Activated naive CD8-positive, alpha-beta T cell treated with anti-CD3 and anti-CD28 coated beads, Interleukin-2, amount 50 U/mL, for 16 hours (primary cell): ENCODE measurements at regions not wholly inside any gene's neighbourhood (a gene's known extent, or its start where the extent isn't known, plus 50 kb on each side); places are given as distances from the start of the nearest gene placed in this dataset.
"Not testable (repeated sequence)": the region's sequence is repeated elsewhere in the genome, so short reads cannot be mapped to it uniquely, and the experiment has no call there.

Experiments used
- DNase-seq: peaks from one replicate; pipeline ENCODE4 v3.0.0-alpha.2; 2020; ENCODE audit warnings: low read depth, low spot score

- DNase-seq, result not testable (repeated sequence)
Observed at GRCh38 chr4:82301390-82301789, 72.4 kb downstream of the HNRNPD start.

DNA sequence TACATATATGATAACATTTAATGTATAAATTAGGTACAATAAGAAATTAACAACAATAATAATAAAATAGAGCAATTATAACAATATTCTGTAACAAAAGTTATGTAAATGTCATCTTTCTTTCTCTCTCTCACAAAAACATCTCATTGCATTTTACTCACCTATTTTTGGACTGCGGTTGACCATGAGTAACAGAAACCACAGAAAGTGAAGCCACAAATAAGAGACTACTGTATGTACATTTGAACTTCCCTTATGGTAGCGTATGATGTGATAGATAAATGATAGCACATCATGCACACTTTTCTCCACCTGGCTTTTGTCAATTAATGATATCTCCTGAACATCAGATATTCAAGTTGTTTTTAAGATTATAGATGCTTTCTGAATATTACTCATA lies 80.5 kb downstream of the HNRNPD start:
- DNase-seq, result no peak

- DNase-seq, result no peak
Observed at GRCh38 chr4:82287720-82288119, 86.1 kb downstream of the HNRNPD start.

DNA sequence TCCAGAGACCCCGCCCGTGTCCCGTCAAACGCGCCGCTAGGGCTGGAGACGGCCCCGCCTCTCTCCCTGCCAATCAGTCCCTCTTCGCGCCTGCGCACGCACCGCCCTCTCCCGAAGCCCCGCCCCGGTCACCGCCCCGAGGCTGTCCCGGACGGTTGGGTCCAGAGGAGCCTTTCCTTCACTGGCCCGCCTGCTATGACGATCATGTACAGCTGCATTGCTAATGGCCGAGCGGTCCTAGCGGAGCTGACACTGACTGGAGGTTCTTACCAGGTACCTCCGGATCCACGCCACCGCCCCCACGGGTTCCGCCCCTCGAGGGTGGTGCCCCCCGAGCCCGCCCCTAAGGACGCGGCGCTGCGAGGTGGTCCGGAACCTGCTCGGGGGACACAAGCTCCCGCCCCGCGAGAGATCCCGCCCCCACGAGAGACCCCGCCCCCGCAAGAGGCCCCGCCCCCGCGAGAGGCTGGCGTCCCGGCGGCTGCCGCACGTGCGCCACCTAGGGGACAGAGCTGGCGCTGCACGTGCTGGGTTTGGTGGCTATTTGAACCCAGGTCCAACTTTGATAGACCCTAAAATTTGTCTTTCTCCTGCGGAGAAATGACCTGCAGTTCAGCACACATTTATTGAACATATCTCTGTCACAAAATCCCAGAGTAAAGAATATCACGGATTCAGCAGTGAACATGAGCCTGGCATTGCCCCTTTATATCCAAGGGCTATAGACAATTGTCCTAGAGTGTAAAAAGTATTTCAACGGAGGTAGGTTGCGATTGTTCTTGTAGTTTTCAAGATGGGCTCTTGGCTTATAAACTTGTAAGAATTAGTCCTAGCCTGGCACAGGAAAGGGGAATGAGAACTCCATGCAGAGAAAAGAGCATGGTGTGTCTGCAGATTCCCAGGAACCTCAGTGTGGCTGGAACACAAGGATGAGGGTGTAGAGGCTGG lies 88.7 kb downstream of the HNRNPD start:
- DNase-seq, result peak; percentile 98

DNA sequence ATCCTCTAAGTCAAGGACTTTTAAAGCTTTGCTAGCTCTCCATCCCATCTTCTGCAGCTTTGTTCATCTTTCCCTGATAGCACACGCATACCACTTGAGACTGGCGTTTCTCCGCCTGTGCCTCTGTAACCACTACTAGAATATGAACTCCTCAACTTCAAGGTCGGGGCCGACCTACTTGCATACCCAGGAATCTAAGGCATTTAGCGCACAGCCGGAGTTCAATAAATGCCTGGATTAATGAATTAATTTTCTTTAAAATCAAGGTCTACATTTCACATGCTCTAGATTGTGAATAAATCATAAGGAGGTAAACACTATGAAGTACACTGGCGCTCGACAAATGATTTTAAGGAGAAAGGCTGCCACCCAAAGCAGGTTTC lies 89.3 kb downstream of the HNRNPD start:
- no peak for DNase-seq

DNA sequence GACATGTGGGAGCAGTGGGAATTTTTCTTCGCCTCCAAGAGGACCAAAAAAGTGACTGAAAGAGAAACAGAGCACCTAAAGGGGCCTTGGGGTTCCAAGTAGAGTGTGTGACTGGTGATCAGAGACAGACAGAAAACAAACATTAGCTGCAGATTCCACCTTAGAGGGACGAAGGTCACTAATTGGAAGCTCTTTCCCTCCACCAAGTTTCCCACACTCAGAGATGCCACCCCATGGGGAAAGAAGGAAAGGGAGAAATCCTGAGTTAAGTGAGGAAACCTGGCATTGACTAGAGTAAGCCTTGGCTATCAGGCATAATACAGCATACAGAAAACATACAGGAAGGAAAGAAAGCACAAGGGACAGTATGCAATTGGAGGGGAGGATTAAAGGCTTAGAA lies 90.9 kb downstream of the HNRNPD start:
- DNase-seq, result no peak

- DNase-seq, result not testable (repeated sequence)
Observed at GRCh38 chr4:82279550-82279949, 94.2 kb downstream of the HNRNPD start.

DNA sequence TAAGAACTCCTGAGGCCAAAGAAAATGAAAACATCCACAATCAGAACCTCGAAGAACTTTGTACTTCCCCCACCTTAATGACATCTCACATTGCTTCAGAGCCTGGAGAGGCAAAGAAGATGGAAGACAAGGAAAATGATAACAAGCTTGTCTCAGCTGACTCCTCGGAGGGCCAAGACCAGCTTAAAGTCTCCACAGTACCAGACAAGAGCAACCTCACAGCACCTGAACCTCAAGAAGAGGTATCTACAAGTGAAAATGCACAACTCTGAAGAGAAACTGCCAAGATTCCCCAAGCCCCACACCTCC lies 97.5 kb downstream of the HNRNPD start:
- DNase-seq, result no peak

DNA sequence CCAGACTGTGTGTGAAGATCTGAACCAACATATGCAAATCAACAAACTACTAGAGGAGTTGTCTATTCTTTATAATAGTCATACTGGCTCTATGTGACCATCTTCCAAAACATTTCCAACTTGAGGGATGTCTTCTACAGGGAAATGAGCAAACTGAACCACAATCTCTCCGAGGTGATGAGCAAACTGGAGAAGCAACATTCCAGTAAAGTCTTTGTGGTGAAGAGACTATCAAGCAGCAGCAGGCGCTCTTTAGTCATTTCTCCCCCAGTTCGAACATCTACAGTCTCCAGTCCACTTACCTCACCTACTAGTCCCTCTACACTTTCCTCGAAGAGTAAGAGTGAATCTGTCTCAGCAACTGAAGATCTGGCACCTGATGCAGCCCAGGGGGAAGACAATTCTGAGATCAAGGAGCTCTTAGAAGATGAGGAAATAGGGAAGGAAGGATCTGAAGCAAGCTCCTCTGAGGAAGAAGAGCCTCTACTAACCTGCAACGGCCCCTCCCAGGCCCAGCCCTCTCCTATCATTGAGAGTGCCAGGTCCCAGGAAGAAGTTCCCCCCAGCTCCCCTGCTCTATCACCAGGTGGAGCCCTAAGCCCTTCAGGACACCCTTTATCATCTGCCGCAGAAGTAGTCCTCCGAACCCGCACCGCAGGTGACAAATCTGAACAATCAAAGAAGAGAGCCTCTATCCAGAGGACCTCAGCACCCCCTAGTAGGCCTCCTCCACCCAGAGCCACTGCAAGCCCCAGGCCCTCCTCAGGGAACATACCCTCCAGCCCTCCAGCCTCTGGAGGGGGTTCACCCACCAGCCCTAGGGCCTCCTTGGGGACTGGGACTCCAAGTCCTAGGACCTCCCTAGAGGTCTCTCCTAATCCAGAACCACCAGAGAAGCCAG lies 98.1 kb downstream of the HNRNPD start:
- no peak for DNase-seq

- DNase-seq, result not testable (repeated sequence)
Observed at GRCh38 chr4:82274700-82275099, 99.1 kb downstream of the HNRNPD start.

DNA sequence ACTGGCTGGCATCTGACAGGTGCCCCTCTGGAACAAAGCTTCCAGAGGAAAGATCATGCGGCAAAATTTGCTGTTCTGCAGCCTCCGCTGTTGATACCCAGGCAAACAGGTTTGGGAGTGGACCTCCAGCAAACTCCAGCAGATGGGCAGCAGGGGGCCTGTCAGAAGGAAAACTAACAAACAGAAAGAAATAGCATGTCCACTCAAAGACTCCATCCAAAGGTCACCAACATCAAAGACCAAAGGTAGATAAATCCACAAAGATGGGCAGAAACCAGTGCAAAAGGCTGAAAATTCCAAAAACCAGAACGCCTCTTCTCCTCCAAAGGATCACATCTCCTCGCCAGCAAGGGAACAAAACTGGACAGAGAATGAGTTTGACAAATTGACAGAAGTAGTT lies 101.3 kb downstream of the HNRNPD start:
- not testable (repeated sequence) for DNase-seq

DNA sequence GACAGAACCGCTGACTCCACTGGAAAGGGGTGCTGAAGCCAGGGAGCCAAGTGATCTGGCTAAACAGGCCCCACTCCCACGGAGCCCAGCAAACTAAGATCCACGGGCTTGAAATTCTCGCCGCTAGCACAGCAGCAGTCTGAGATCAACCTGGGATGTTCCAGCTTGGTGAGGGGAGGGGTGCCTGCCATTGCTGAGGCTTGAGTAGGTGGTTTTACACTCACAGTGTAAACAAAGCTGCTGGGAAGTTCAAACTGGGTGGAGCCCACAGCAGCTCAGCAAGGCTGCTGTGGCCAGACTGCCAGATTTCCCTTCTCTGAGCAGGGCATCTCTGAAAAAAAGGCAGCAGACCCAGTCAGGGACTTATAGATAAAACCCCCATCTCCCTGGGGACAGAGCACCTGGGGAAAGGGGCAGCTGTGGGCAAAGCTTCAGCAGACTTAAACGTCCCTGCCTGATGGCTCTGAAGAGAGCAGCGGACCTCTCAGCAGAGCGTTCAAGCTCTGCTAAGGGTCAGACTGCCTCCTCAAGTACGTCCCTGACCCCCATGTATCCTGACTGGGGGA lies 101.8 kb downstream of the HNRNPD start:
- not testable (repeated sequence) for DNase-seq

DNA sequence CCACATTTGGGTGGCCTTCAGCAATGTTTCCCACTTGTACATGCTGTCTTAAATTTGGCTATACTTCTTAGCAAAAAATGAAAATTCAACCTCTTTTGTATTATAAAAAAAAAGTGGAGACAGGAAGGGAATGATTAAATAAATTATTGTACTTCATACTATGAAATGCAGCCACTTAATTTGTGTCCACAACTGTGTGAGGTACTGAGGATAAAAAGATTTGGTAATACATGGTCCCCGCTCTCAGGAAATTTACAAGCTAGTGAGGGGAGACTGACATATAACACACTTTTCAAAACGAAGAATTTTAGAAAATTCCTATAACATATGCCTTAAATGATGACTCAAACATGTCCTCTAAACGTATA lies 105.0 kb downstream of the HNRNPD start:
- no peak for DNase-seq

- DNase-seq, result no peak
Observed at GRCh38 chr4:82268050-82268825, 105.6 kb downstream of the HNRNPD start.

GRCh38 chr4:82267506-82267905 lies 106.3 kb downstream of the HNRNPD start:
- DNase-seq, result no peak

GRCh38 chr4:82266345-82266744 lies 107.4 kb downstream of the HNRNPD start:
- DNase-seq, result no peak

- DNase-seq, result no peak
Observed at GRCh38 chr4:82261084-82261483, 112.7 kb downstream of the HNRNPD start.

- DNase-seq, result no peak
Observed at GRCh38 chr4:82260632-82261031, 113.2 kb downstream of the HNRNPD start.

GRCh38 chr4:82256718-82257117 lies 117.1 kb downstream of the HNRNPD start:
- no peak for DNase-seq

- DNase-seq, result no peak
Observed at GRCh38 chr4:82255657-82256056, 118.1 kb downstream of the HNRNPD start.

- no peak for DNase-seq
Observed at GRCh38 chr4:82248903-82249632, 124.7 kb downstream of the HNRNPD start.
